Panc1 (cell line): ENCODE measurements at regions not wholly inside any gene's neighbourhood (a gene's known extent, or its start where the extent isn't known, plus 50 kb on each side); places are given as distances from the start of the nearest gene placed in this dataset.

Source experiments
- POLR2AphosphoS5 ChIP-seq: IDR thresholded peaks from 2 replicates; pipeline ENCODE4 v1.6.1; 2012; ENCODE audit warnings: mild to moderate bottlenecking, low read depth, low read length, moderate library complexity
- SIN3A ChIP-seq: IDR thresholded peaks from 2 replicates; pipeline ENCODE4 v1.6.1; 2012; ENCODE audit warnings: low read depth, mild to moderate bottlenecking, low read length, moderate library complexity, borderline replicate concordance; ENCODE audit not compliant: insufficient read depth
- TCF7L2 ChIP-seq: IDR thresholded peaks from 2 replicates; pipeline ENCODE4 v1.6.1; 2011; ENCODE audit warnings: mild to moderate bottlenecking, low read depth, low read length, inconsistent platforms
- TF ChIP-seq, protein P1 (sequence below): fragments of 450-650 bp; IDR thresholded peaks from 2 replicates; pipeline ENCODE4 v1.5.1; 2017; ENCODE audit warnings: mild to moderate bottlenecking

DNA sequence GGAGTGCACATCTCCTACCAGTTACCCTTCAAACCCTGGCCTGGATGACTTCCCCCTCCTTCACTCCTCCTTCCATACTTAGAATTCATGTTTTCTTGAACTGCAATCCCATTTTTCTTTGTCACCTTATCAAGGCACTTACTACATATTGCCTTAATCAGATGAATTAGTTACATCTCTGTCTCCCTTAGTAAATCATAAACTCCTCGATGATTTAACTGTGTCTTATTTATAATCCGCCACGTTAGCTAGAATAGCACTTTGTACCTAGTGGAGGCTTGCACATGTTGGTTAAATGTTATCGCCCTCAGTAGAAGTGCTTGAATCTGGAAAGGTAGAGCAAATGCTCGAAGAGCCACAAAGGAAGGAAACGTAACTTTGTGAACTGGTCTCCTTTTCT lies 94.7 kb upstream of the RAB11FIP2 start:
- TF ChIP-seq, protein P1, sequence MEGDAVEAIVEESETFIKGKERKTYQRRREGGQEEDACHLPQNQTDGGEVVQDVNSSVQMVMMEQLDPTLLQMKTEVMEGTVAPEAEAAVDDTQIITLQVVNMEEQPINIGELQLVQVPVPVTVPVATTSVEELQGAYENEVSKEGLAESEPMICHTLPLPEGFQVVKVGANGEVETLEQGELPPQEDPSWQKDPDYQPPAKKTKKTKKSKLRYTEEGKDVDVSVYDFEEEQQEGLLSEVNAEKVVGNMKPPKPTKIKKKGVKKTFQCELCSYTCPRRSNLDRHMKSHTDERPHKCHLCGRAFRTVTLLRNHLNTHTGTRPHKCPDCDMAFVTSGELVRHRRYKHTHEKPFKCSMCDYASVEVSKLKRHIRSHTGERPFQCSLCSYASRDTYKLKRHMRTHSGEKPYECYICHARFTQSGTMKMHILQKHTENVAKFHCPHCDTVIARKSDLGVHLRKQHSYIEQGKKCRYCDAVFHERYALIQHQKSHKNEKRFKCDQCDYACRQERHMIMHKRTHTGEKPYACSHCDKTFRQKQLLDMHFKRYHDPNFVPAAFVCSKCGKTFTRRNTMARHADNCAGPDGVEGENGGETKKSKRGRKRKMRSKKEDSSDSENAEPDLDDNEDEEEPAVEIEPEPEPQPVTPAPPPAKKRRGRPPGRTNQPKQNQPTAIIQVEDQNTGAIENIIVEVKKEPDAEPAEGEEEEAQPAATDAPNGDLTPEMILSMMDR, result no peak
- TF ChIP-seq SIN3A (no peak), TCF7L2 (no peak), POLR2AphosphoS5 (no peak)
